WTC11 (cell line): ENCODE measurements at regions not wholly inside any gene's neighbourhood (a gene's known extent, or its start where the extent isn't known, plus 50 kb on each side); places are given as distances from the start of the nearest gene placed in this dataset.

Experiments
- CDX4 ChIP-seq: fragments of 250-450 bp; sonication (Bioruptor Pico); IDR thresholded peaks from 2 replicates; pipeline ENCODE4 v1.9.0; 2021; ENCODE audit warnings: moderate library complexity, mild to moderate bottlenecking, inconsistent platforms, borderline replicate concordance
- ESRRA ChIP-seq: sonication (generic); formaldehyde crosslinking; IDR thresholded peaks from 2 replicates; pipeline ENCODE4 v1.8.1; 2022; ENCODE audit warnings: mild to moderate bottlenecking, missing genetic modification reagents, borderline replicate concordance
- FOXJ3 ChIP-seq: sonication (generic); formaldehyde crosslinking; IDR thresholded peaks from 2 replicates; pipeline ENCODE4 v1.9.0; 2021; ENCODE audit warnings: missing genetic modification reagents, mild to moderate bottlenecking, borderline replicate concordance
- HMGA2 ChIP-seq: fragments of 250-450 bp; sonication (Bioruptor Pico); IDR thresholded peaks from 2 replicates; pipeline ENCODE4 v1.4.0; 2021; ENCODE audit warnings: mild to moderate bottlenecking, moderate library complexity
- HMGXB4 ChIP-seq: sonication (generic); formaldehyde crosslinking; IDR thresholded peaks from 2 replicates; pipeline ENCODE4 v1.8.1; 2023; ENCODE audit warnings: mild to moderate bottlenecking, moderate library complexity, missing genetic modification reagents
- ZNF281 ChIP-seq: sonication (generic); formaldehyde crosslinking; IDR thresholded peaks from 2 replicates; pipeline ENCODE4 v1.8.0; 2023; ENCODE audit warnings: mild to moderate bottlenecking, missing genetic modification reagents
- TF ChIP-seq, protein P1 (sequence below): fragments of 250-450 bp; sonication (Bioruptor Pico); IDR thresholded peaks from 2 replicates; pipeline ENCODE4 v1.9.0; 2021; ENCODE audit warnings: mild to moderate bottlenecking
- TF ChIP-seq, protein P2 (sequence below): fragments of 200-600 bp; IDR thresholded peaks from 2 replicates; pipeline ENCODE4 v1.8.0; 2022; ENCODE audit warnings: antibody characterized with exemption

DNA sequence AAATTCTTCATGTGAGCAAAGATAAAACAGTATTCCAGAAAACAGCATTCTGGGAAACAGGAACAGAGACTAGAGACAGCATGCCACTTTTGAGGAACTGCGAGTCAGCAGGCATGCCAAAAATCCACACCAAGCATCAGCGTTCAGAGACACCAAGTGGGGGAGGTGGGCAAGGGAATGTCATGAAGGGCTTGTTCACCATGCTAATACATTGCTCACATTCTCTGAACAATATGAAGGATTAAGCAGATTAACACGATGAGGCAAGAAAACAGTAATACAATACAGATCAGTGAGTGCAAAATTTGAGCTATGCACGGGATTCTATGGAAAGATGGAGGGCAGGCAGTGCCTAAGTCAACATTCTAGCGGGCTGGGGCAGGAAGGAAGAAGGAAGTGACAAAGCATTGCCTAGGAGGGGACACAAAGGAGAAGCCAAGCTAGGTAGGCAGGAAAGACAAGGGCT, 278.3 kb downstream of the FBXW7 start:
- TF ChIP-seq FOXJ3 (CRISPR knock-in tag) (no peak), HMGA2 (CRISPR knock-in tag) (no peak), ESRRA (CRISPR knock-in tag) (no peak), CDX4 (CRISPR knock-in tag) (no peak), HMGXB4 (no peak), ZNF281 (CRISPR knock-in tag) (no peak)
- TF ChIP-seq, protein P1, sequence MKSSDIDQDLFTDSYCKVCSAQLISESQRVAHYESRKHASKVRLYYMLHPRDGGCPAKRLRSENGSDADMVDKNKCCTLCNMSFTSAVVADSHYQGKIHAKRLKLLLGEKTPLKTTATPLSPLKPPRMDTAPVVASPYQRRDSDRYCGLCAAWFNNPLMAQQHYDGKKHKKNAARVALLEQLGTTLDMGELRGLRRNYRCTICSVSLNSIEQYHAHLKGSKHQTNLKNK (CRISPR knock-in tag) = no peak
- TF ChIP-seq, protein P2, sequence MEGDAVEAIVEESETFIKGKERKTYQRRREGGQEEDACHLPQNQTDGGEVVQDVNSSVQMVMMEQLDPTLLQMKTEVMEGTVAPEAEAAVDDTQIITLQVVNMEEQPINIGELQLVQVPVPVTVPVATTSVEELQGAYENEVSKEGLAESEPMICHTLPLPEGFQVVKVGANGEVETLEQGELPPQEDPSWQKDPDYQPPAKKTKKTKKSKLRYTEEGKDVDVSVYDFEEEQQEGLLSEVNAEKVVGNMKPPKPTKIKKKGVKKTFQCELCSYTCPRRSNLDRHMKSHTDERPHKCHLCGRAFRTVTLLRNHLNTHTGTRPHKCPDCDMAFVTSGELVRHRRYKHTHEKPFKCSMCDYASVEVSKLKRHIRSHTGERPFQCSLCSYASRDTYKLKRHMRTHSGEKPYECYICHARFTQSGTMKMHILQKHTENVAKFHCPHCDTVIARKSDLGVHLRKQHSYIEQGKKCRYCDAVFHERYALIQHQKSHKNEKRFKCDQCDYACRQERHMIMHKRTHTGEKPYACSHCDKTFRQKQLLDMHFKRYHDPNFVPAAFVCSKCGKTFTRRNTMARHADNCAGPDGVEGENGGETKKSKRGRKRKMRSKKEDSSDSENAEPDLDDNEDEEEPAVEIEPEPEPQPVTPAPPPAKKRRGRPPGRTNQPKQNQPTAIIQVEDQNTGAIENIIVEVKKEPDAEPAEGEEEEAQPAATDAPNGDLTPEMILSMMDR = no peak
